Loucy (cell line): ENCODE measurements at regions not wholly inside any gene's neighbourhood (a gene's known extent, or its start where the extent isn't known, plus 50 kb on each side); places are given as distances from the start of the nearest gene placed in this dataset.

Experiments
- CTCF ChIP-seq: fragments of 200-600 bp; sonication (generic); conservative IDR thresholded peaks from 2 replicates; pipeline ENCODE4 v1.5.1; 2014; ENCODE audit warnings: mild to moderate bottlenecking, antibody characterized with exemption, low read length
- EZH2phosphoT487 ChIP-seq: fragments of 200-600 bp; IDR thresholded peaks from 2 replicates; pipeline ENCODE4 v1.6.1; 2018; ENCODE audit warnings: antibody characterized with exemption, mild to moderate bottlenecking, moderate library complexity, borderline replicate concordance

GRCh38 chr18:78810706-78811105, 168.9 kb upstream of the SALL3 start:
- TF ChIP-seq CTCF (no peak), EZH2phosphoT487 (no peak)
